ENCODE measurements at regions not wholly inside any gene's neighbourhood (a gene's known extent, or its start where the extent isn't known, plus 50 kb on each side); places are given as distances from the start of the nearest gene placed in this dataset.

DNA sequence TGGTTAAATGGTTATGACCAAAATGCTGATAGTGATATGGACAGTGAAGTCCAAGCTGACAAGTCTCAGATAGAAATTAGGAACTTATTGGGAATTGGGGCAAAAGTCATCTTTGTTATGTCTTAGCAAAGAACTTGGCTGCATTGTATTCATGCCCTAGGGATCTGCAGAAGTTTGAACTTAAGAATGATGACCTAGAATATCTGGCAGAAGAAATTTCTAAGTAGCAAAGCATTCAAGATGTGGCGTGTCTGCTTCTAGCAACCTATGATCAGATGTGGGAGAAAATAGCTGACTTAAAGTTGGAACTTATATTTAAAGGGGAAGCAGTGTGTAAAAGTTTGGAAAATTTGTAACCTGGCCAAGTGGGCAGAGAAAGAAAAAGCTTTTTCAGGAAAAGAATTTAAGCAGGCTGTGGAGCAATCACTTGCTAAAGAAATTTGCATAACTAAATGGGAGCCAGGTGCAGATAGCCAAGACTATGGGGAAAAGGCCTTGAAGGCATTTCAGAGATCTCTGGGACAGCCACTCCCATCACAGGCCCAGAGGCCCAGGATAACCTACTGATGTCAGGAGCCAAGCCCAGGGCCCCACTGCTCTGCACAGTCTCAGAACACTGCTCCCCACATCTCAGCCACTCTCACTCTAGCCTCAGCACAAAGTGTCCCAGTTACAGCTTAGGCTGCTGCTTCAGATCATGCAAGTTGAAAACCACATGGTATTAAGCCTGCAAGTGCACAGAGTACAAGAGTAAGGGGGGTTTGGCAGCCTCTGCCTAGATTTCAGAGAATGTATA is 147.8 kb upstream of the TGFBR2 start:
- Mint-ChIP-seq H3K27ac (no peak overlapping the region), H3K36me3 (peaks cover 0 to 2% of the 10 kb centered on the region in 2 donors), H3K4me1 (peaks cover 3% of the 10 kb centered on the region), H3K9me3 (peaks cover 0 to 8% (median 2%) of the 10 kb centered on the region in 7 donors), H3K4me3 (no peak overlapping the region), H3K27me3 (ENCODE audit: low read depth in 3 of 3) (peaks cover 0 to 2% (median 0%) of the 10 kb centered on the region in 3 donors)
- TF ChIP-seq, protein P1, sequence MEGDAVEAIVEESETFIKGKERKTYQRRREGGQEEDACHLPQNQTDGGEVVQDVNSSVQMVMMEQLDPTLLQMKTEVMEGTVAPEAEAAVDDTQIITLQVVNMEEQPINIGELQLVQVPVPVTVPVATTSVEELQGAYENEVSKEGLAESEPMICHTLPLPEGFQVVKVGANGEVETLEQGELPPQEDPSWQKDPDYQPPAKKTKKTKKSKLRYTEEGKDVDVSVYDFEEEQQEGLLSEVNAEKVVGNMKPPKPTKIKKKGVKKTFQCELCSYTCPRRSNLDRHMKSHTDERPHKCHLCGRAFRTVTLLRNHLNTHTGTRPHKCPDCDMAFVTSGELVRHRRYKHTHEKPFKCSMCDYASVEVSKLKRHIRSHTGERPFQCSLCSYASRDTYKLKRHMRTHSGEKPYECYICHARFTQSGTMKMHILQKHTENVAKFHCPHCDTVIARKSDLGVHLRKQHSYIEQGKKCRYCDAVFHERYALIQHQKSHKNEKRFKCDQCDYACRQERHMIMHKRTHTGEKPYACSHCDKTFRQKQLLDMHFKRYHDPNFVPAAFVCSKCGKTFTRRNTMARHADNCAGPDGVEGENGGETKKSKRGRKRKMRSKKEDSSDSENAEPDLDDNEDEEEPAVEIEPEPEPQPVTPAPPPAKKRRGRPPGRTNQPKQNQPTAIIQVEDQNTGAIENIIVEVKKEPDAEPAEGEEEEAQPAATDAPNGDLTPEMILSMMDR (IDR thresholded peaks at IDR 0.05), result no peak
- Histone ChIP-seq H3K27ac (ENCODE audit: low read depth in 1 of 2, low read length in 2 of 2) (no peak overlapping the region), H4K20me1 (ENCODE audit: insufficient read depth, low read length) (no peaks in the 10 kb centered on the region), H3K9ac (ENCODE audit: insufficient read depth, low read length, poor library complexity, severe bottlenecking) (no peak overlapping the region), H2AFZ (ENCODE audit: insufficient read depth, low read depth, low read length, poor library complexity, severe bottlenecking) (no peak overlapping the region), H3K4me1 (ENCODE audit: control insufficient read depth in 1 of 2, insufficient read depth in 2 of 2, low read length in 2 of 2) (no peaks in the 10 kb centered on the region), H3K4me2 (replicated peaks; ENCODE audit: extremely low read depth, low read length, poor library complexity, severe bottlenecking) (no peak overlapping the region), H3K27me3 (ENCODE audit: control insufficient read depth in 2 of 2, insufficient read depth in 2 of 2, low read length in 2 of 2) (no peaks in the 10 kb centered on the region), H3K4me3 (replicated peaks in 1 of 3; ENCODE audit: low read depth in 2 of 3, low read length in 3 of 3) (no peak overlapping the region), H3K9me3 (replicated peaks in 1 of 2; ENCODE audit: control insufficient read depth in 1 of 2, insufficient read depth in 1 of 2, low read length in 2 of 2) (peaks cover 0 to 3% of the 10 kb centered on the region in 2 donors), H3K36me3 (replicated peaks in 1 of 2; ENCODE audit: control insufficient read depth in 1 of 2, insufficient read depth in 2 of 2, low read length in 2 of 2) (no peaks in the 10 kb centered on the region), H3K79me2 (ENCODE audit: insufficient read depth, low read length) (no peaks in the 10 kb centered on the region)
- 86% methylated on average over 1 of the region's 1 CpG for WGBS (ENCODE audit: insufficient coverage)
- intact Hi-C loops (cut with micrococcal nuclease), result no loop called here
- DNase-seq, result no peak

- DNase-seq, result no peak
- H3K9me3 Mint-ChIP-seq, result peaks cover 0 to 7% (median 2%) of the 10 kb centered on the region in 7 donors
- peaks cover 0 to 3% of the 10 kb centered on the region in 2 donors for H3K9me3 ChIP-seq (replicated peaks in 1 of 2; ENCODE audit: control insufficient read depth in 1 of 2, insufficient read depth in 1 of 2, low read length in 2 of 2)
- H3K4me2 ChIP-seq (replicated peaks; ENCODE audit: extremely low read depth, low read length, poor library complexity, severe bottlenecking), result no peak overlapping the region
- H3K27me3 ChIP-seq (ENCODE audit: control insufficient read depth in 2 of 2, insufficient read depth in 2 of 2, low read length in 2 of 2), result no peaks in the 10 kb centered on the region
- H3K36me3 Mint-ChIP-seq, result peaks cover 0 to 2% of the 10 kb centered on the region in 2 donors
- H3K4me1 Mint-ChIP-seq, result no peaks in the 10 kb centered on the region
- no peaks in the 10 kb centered on the region for H3K79me2 ChIP-seq (ENCODE audit: insufficient read depth, low read length)
- H3K4me3 Mint-ChIP-seq, result no peak overlapping the region
- no peaks in the 10 kb centered on the region for H3K36me3 ChIP-seq (replicated peaks in 1 of 2; ENCODE audit: control insufficient read depth in 1 of 2, insufficient read depth in 2 of 2, low read length in 2 of 2)
- TF ChIP-seq, protein P1 (IDR thresholded peaks at IDR 0.05), result no peak
- no peak overlapping the region for H3K4me3 ChIP-seq (replicated peaks in 1 of 3; ENCODE audit: low read depth in 2 of 3, low read length in 3 of 3)
- H3K9ac ChIP-seq (ENCODE audit: insufficient read depth, low read length, poor library complexity, severe bottlenecking), result no peak overlapping the region
- no peak overlapping the region for H3K27ac ChIP-seq (ENCODE audit: low read depth in 1 of 2, low read length in 2 of 2)
- peaks cover 0 to 2% (median 0%) of the 10 kb centered on the region in 3 donors for H3K27me3 Mint-ChIP-seq (ENCODE audit: low read depth in 3 of 3)
- intact Hi-C loops (cut with micrococcal nuclease), result no loop called here
- no peak overlapping the region for H3K27ac Mint-ChIP-seq
- no CpG with 5 or more reads among the region's 2 CpGs for WGBS (ENCODE audit: insufficient coverage)
- H4K20me1 ChIP-seq (ENCODE audit: insufficient read depth, low read length), result no peaks in the 10 kb centered on the region
- no peaks in the 10 kb centered on the region for H3K4me1 ChIP-seq (ENCODE audit: control insufficient read depth in 1 of 2, insufficient read depth in 2 of 2, low read length in 2 of 2)
- H2AFZ ChIP-seq (ENCODE audit: insufficient read depth, low read depth, low read length, poor library complexity, severe bottlenecking), result no peak overlapping the region
Measured at GRCh38 chr3:30461311-30461710, 145.1 kb upstream of the TGFBR2 start.

Data from CD14-positive monocyte (primary cell).